Stimulated activated CD8-positive, alpha-beta memory T cell treated with anti-CD3 and anti-CD28 coated beads, Interleukin-2, amount 100 ng/mL, for 48 hours (primary cell): ENCODE measurements at regions not wholly inside any gene's neighbourhood (a gene's known extent, or its start where the extent isn't known, plus 50 kb on each side); places are given as distances from the start of the nearest gene placed in this dataset.

Experiments used
- DNase-seq, 2 donors: peaks; one replicate each; pipeline ENCODE4 v3.0.0-alpha.2; 2020; ENCODE audit warnings: low read depth in 2 of 2

GRCh38 chr2:60098996-60099395 is 454.5 kb downstream of the BCL11A start:
- no peak for DNase-seq

GRCh38 chr2:60097298-60097697 is 456.2 kb downstream of the BCL11A start:
- DNase-seq, result no peak

GRCh38 chr2:60096556-60096955 is 456.9 kb downstream of the BCL11A start:
- no peak for DNase-seq

GRCh38 chr2:60095903-60096302 is 457.6 kb downstream of the BCL11A start:
- DNase-seq, result no peak

GRCh38 chr2:60095202-60095815 is 458.1 kb downstream of the BCL11A start:
- no peak for DNase-seq

- DNase-seq, result no peak
Measured at GRCh38 chr2:60094450-60094929, 459.0 kb downstream of the BCL11A start.

GRCh38 chr2:60092781-60093180 is 460.7 kb downstream of the BCL11A start:
- no peak for DNase-seq

GRCh38 chr2:60091894-60092293 is 461.6 kb downstream of the BCL11A start:
- DNase-seq, result no peak

- DNase-seq, result no peak
Measured at GRCh38 chr2:60091266-60091665, 462.2 kb downstream of the BCL11A start.

- DNase-seq, result no peak
Measured at GRCh38 chr2:60079562-60079961, 473.9 kb downstream of the BCL11A start.

GRCh38 chr2:60075048-60075447 is 478.4 kb downstream of the BCL11A start:
- DNase-seq, result no peak

GRCh38 chr2:60073201-60073600 is 480.3 kb downstream of the BCL11A start:
- DNase-seq, result no peak

- DNase-seq, result no peak
Measured at GRCh38 chr2:60072609-60073008, 480.8 kb downstream of the BCL11A start.

- DNase-seq, result no peak
Measured at GRCh38 chr2:60071490-60071831, 482.0 kb downstream of the BCL11A start.

GRCh38 chr2:60070736-60071489 is 482.5 kb downstream of the BCL11A start:
- DNase-seq, result no peak

GRCh38 chr2:60070196-60070595 is 483.3 kb downstream of the BCL11A start:
- DNase-seq, result no peak

GRCh38 chr2:60068755-60069154 is 484.7 kb downstream of the BCL11A start:
- DNase-seq, result no peak

GRCh38 chr2:60067006-60067405 is 486.4 kb downstream of the BCL11A start:
- no peak for DNase-seq

GRCh38 chr2:60066096-60066839 is 487.2 kb downstream of the BCL11A start:
- no peak for DNase-seq

- DNase-seq, result no peak
Measured at GRCh38 chr2:60064687-60065389, 488.6 kb downstream of the BCL11A start.

- no peak for DNase-seq
Measured at GRCh38 chr2:60058781-60059180, 494.7 kb downstream of the BCL11A start.
